ENCODE measurements at regions not wholly inside any gene's neighbourhood (a gene's known extent, or its start where the extent isn't known, plus 50 kb on each side); places are given as distances from the start of the nearest gene placed in this dataset.
"Not testable (repeated sequence)": the region's sequence is repeated elsewhere in the genome, so short reads cannot be mapped to it uniquely, and the experiment has no call there.

- Mint-ChIP-seq H3K36me3 (ENCODE audit: low read depth) (no peaks in the 10 kb centered on the region), H3K9me3 (peaks cover 4% of the 10 kb centered on the region), H3K27me3 (ENCODE audit: low read depth) (no peaks in the 10 kb centered on the region), H3K27ac (no peak overlapping the region), H3K4me1 (ENCODE audit: low read depth) (no peaks in the 10 kb centered on the region), H3K4me3 (no peak overlapping the region)
Observed at GRCh38 chr9:124120272-124120671, 108.7 kb downstream of the LHX2 start.

GRCh38 chr9:124121725-124122124, 110.2 kb downstream of the LHX2 start:
- H3K4me1 Mint-ChIP-seq (ENCODE audit: low read depth): peaks cover under 1% of the 10 kb centered on the region
- H3K36me3 Mint-ChIP-seq (ENCODE audit: low read depth): no peaks in the 10 kb centered on the region
- no peaks in the 10 kb centered on the region for H3K27me3 Mint-ChIP-seq (ENCODE audit: low read depth)
- H3K9me3 Mint-ChIP-seq: peaks cover 3% of the 10 kb centered on the region
- H3K27ac Mint-ChIP-seq: no peak overlapping the region
- H3K4me3 Mint-ChIP-seq: no peak overlapping the region

- Mint-ChIP-seq H3K27ac (no peak overlapping the region), H3K4me3 (no peak overlapping the region), H3K36me3 (ENCODE audit: low read depth) (no peaks in the 10 kb centered on the region), H3K9me3 (no peaks in the 10 kb centered on the region), H3K27me3 (ENCODE audit: low read depth) (no peaks in the 10 kb centered on the region), H3K4me1 (ENCODE audit: low read depth) (peaks cover 3% of the 10 kb centered on the region)
Observed at GRCh38 chr9:124122321-124122720, 110.8 kb downstream of the LHX2 start.

- Mint-ChIP-seq H3K27ac (no peak overlapping the region), H3K9me3 (no peaks in the 10 kb centered on the region), H3K4me3 (no peak overlapping the region), H3K36me3 (ENCODE audit: low read depth) (no peaks in the 10 kb centered on the region), H3K4me1 (ENCODE audit: low read depth) (peaks cover 3% of the 10 kb centered on the region), H3K27me3 (ENCODE audit: low read depth) (no peaks in the 10 kb centered on the region)
Observed at GRCh38 chr9:124122813-124123462, 111.4 kb downstream of the LHX2 start.

- H3K4me3 Mint-ChIP-seq; H3K9me3 Mint-ChIP-seq; H3K27ac Mint-ChIP-seq; H3K36me3 Mint-ChIP-seq (ENCODE audit: low read depth); H3K27me3 Mint-ChIP-seq (ENCODE audit: low read depth); H3K4me1 Mint-ChIP-seq (ENCODE audit: low read depth): not testable (repeated sequence)
Observed at GRCh38 chr9:124123621-124124020, 112.1 kb downstream of the LHX2 start.

- Mint-ChIP-seq H3K4me1 (ENCODE audit: low read depth) (peaks cover 3% of the 10 kb centered on the region), H3K27me3 (ENCODE audit: low read depth) (no peaks in the 10 kb centered on the region), H3K9me3 (no peaks in the 10 kb centered on the region), H3K27ac (no peak overlapping the region), H3K4me3 (no peak overlapping the region), H3K36me3 (ENCODE audit: low read depth) (no peaks in the 10 kb centered on the region)
Observed at GRCh38 chr9:124124729-124125650, 113.4 kb downstream of the LHX2 start.

GRCh38 chr9:124125651-124125977, 114.0 kb downstream of the LHX2 start:
- H3K36me3 Mint-ChIP-seq (ENCODE audit: low read depth): no peaks in the 10 kb centered on the region
- H3K4me3 Mint-ChIP-seq: no peak overlapping the region
- H3K27me3 Mint-ChIP-seq (ENCODE audit: low read depth): no peaks in the 10 kb centered on the region
- H3K4me1 Mint-ChIP-seq (ENCODE audit: low read depth): peaks cover 3% of the 10 kb centered on the region
- H3K27ac Mint-ChIP-seq: no peak overlapping the region
- no peaks in the 10 kb centered on the region for H3K9me3 Mint-ChIP-seq

GRCh38 chr9:124126648-124127646, 115.4 kb downstream of the LHX2 start:
- Mint-ChIP-seq H3K27ac (no peak overlapping the region), H3K27me3 (ENCODE audit: low read depth) (no peaks in the 10 kb centered on the region), H3K4me3 (no peak overlapping the region)

GRCh38 chr9:124128568-124129166, 117.1 kb downstream of the LHX2 start:
- Mint-ChIP-seq H3K27me3 (ENCODE audit: low read depth) (peaks cover 5% of the 10 kb centered on the region), H3K9me3 (no peaks in the 10 kb centered on the region), H3K4me3 (no peak overlapping the region), H3K36me3 (ENCODE audit: low read depth) (no peaks in the 10 kb centered on the region), H3K27ac (no peak overlapping the region), H3K4me1 (ENCODE audit: low read depth) (peaks cover 3% of the 10 kb centered on the region)

More at GRCh38 chr9:124126648-124127646, 115.4 kb downstream of the LHX2 start:
- no peaks in the 10 kb centered on the region for H3K9me3 Mint-ChIP-seq
- no peaks in the 10 kb centered on the region for H3K36me3 Mint-ChIP-seq (ENCODE audit: low read depth)
- peaks cover 3% of the 10 kb centered on the region for H3K4me1 Mint-ChIP-seq (ENCODE audit: low read depth)

GRCh38 chr9:124130277-124131075, 118.9 kb downstream of the LHX2 start:
- H3K4me1 Mint-ChIP-seq (ENCODE audit: low read depth): peaks cover 3% of the 10 kb centered on the region
- peaks cover 5% of the 10 kb centered on the region for H3K27me3 Mint-ChIP-seq (ENCODE audit: low read depth)
- no peaks in the 10 kb centered on the region for H3K9me3 Mint-ChIP-seq
- no peak overlapping the region for H3K4me3 Mint-ChIP-seq
- H3K36me3 Mint-ChIP-seq (ENCODE audit: low read depth): no peaks in the 10 kb centered on the region
- no peak overlapping the region for H3K27ac Mint-ChIP-seq

GRCh38 chr9:124131518-124131917, 120.0 kb downstream of the LHX2 start:
- not testable (repeated sequence) for H3K9me3 Mint-ChIP-seq; H3K27me3 Mint-ChIP-seq (ENCODE audit: low read depth); H3K4me1 Mint-ChIP-seq (ENCODE audit: low read depth); H3K36me3 Mint-ChIP-seq (ENCODE audit: low read depth); H3K4me3 Mint-ChIP-seq; H3K27ac Mint-ChIP-seq

- Mint-ChIP-seq H3K4me1 (ENCODE audit: low read depth) (no peaks in the 10 kb centered on the region), H3K36me3 (ENCODE audit: low read depth) (no peaks in the 10 kb centered on the region), H3K4me3 (no peak overlapping the region), H3K9me3 (no peaks in the 10 kb centered on the region), H3K27ac (no peak overlapping the region), H3K27me3 (ENCODE audit: low read depth) (peaks cover 9% of the 10 kb centered on the region)
Observed at GRCh38 chr9:124132671-124133147, 121.1 kb downstream of the LHX2 start.

GRCh38 chr9:124133727-124134126, 122.2 kb downstream of the LHX2 start:
- H3K4me1 Mint-ChIP-seq (ENCODE audit: low read depth): no peaks in the 10 kb centered on the region
- no peak overlapping the region for H3K27ac Mint-ChIP-seq
- no peaks in the 10 kb centered on the region for H3K36me3 Mint-ChIP-seq (ENCODE audit: low read depth)
- H3K27me3 Mint-ChIP-seq (ENCODE audit: low read depth): peaks cover 9% of the 10 kb centered on the region
- no peak overlapping the region for H3K4me3 Mint-ChIP-seq
- no peaks in the 10 kb centered on the region for H3K9me3 Mint-ChIP-seq
